ENCODE measurements at regions not wholly inside any gene's neighbourhood (a gene's known extent, or its start where the extent isn't known, plus 50 kb on each side); places are given as distances from the start of the nearest gene placed in this dataset.

DNA sequence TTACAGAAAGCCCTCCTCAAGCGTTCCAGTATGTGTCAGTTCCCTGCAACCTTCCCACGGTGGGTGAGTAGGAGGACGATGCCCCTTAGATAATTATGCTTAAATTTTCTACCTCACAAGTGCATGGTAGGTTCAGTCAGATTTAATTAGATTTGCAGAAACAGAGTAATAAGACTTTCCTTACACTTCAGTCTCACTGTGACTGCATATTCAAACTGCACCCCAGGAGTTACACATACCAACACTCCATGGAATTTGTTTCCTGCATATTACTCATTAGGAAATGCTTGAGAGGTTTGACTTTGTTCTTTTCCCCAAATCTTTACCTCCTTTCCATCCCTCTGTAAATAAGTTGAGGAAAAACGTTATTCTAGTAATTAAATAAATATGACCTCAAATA lies 108.8 kb downstream of the ARRDC4 start:
- TF ChIP-seq, protein P1, sequence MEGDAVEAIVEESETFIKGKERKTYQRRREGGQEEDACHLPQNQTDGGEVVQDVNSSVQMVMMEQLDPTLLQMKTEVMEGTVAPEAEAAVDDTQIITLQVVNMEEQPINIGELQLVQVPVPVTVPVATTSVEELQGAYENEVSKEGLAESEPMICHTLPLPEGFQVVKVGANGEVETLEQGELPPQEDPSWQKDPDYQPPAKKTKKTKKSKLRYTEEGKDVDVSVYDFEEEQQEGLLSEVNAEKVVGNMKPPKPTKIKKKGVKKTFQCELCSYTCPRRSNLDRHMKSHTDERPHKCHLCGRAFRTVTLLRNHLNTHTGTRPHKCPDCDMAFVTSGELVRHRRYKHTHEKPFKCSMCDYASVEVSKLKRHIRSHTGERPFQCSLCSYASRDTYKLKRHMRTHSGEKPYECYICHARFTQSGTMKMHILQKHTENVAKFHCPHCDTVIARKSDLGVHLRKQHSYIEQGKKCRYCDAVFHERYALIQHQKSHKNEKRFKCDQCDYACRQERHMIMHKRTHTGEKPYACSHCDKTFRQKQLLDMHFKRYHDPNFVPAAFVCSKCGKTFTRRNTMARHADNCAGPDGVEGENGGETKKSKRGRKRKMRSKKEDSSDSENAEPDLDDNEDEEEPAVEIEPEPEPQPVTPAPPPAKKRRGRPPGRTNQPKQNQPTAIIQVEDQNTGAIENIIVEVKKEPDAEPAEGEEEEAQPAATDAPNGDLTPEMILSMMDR (IDR thresholded peaks at IDR 0.05; ENCODE audit: control insufficient read depth, extremely low read depth, insufficient read depth) = no peak
- no peak for DNase-seq (ENCODE audit: low read depth)
- no peak overlapping the region for H3K4me3 ChIP-seq (ENCODE audit: low read depth, low read length)

DNA sequence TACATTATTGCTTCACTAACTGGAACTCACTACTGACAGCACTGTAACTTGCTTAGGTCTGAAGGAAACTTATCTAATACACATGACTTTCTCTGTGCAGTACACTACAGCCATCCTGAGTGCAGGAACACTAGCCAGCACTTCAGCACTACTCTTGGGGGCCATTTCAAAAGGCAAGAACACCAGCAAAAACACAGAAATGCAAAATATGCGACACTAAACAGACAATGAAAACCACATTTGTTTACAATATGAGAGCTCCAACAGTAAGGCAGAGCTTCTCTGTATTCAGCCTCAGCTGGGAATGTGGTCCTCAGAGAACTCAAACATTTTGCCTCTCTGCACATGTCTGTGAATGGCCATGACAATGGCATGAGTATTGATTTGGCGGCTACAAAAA lies 109.6 kb downstream of the ARRDC4 start:
- no peak for DNase-seq (ENCODE audit: low read depth)
- TF ChIP-seq, protein P1 (IDR thresholded peaks at IDR 0.05; ENCODE audit: control insufficient read depth, extremely low read depth, insufficient read depth) = no peak
- H3K4me3 ChIP-seq (ENCODE audit: low read depth, low read length) = no peak overlapping the region

DNA sequence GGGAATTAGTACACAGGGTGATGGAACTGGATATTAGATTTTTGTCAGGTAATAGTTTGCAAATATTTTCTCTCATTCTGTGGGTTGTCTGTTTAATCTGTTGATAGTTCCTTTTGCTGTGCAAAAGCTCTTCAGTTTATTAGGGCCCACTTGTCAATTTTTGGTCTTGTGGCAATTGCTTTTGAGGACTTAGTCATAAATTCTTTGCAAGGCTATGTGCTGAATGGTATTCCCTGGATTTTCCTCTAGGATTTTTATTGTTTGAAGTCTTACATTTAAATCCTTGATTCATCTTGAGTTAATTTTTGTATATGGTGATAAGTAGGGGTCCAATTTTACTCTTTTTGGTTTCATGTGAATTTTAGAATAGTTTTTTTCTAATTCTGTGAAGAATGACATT lies 111.3 kb downstream of the ARRDC4 start:
- TF ChIP-seq, protein P1 (IDR thresholded peaks at IDR 0.05; ENCODE audit: control insufficient read depth, extremely low read depth, insufficient read depth) = no peak
- DNase-seq (ENCODE audit: low read depth) = no peak
- no peak overlapping the region for H3K4me3 ChIP-seq (ENCODE audit: low read depth, low read length)

DNA sequence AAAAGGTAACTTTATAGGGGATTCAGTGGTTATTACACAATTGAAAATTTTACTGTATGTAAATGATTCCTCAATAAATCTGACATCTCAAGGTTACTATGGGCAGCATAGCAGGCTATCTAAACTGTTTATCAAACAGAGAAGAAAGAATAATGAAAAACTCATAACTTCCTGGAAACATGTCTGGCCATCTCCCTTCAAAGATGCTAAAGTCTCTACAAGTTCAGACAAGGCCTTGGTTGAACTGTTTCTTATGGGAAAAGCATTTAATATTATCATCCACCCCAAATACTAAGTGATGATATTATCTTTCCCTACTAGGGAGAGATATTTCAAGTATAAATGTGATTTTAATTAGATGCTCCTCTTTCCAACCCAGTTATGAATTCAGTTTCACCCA lies 114.9 kb downstream of the ARRDC4 start:
- no peak overlapping the region for H3K4me3 ChIP-seq (ENCODE audit: low read depth, low read length)
- DNase-seq (ENCODE audit: low read depth) = no peak
- TF ChIP-seq, protein P1 (IDR thresholded peaks at IDR 0.05; ENCODE audit: control insufficient read depth, extremely low read depth, insufficient read depth) = no peak

DNA sequence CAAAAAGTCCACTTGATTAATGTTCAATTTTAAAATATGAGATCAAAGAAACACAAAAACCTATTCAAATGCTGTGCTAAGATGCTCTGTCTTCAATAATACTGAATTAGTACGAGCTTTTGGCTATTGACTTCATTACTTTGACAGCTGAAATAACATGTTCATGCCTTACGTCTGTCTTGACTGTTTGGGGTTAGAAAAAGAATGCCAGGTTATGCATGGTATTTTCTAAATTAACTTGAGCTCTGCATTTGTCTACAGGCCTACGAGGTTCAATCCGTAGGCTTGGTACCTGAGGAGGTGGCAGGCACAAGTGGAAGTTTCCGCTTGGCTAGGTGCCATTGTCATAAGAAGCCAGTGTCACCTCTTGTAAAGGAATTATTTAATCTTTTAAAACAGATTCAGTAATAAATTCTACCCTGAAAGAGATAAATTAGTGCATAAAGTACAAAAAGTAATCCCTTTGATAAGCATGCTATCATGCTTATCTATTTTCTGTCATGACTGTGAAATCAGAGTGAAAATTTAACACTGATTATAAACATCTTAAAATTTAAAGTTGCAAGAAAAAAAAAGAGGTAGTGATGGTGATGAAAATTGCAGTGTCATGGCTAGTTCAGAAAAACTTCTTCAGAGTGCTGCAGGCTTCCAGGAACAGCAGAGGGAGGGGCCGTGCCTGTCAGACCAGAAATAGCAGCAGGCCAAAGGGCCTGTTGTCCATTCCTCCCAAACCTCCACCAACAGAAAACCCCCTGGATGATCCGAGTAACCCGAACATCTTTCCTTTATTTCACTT lies 115.7 kb downstream of the ARRDC4 start:
- H3K4me3 ChIP-seq (ENCODE audit: low read depth, low read length) = no peak overlapping the region
- TF ChIP-seq, protein P1 (IDR thresholded peaks at IDR 0.05; ENCODE audit: control insufficient read depth, extremely low read depth, insufficient read depth) = no peak
- DNase-seq (ENCODE audit: low read depth) = no peak

DNA sequence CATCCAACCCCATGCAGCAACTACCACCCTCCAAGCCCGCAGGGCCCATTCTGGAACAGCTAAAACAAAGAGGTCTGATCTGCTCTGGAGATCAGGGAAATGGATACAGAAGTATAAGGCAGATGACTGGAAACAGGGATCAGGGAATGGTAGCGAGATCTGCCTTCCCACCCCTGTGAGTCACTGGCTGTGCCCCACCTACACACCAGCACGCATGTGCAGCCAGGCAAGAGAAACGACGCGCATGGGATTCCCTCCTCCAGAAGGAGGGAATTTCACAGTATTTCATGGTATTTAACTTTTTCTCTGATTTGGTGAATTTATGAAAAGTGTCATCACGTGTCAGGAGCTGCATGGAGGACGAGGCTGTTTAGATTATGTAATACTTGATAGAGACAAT lies 116.7 kb downstream of the ARRDC4 start:
- DNase-seq (ENCODE audit: low read depth) = no peak
- TF ChIP-seq, protein P1 (IDR thresholded peaks at IDR 0.05; ENCODE audit: control insufficient read depth, extremely low read depth, insufficient read depth) = no peak
- H3K4me3 ChIP-seq (ENCODE audit: low read depth, low read length) = no peak overlapping the region

DNA sequence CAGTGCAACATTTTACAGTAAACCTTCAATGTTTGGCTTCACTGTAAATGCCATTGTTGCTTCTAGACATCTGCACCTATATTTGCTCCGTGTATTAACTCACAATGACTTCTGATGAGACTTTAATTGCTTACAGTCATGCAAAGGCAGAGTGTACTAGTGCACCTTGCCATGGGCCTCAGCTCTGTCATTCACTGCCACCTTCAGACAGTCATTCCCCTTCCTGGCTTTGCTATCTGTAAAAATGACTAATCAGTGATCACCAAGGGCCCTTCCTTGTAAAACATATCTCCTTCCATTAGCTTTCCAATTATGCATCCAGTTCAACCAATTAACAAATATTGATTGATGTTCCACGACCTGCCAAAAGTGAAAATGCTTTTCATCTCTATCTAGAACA lies 120.3 kb downstream of the ARRDC4 start:
- TF ChIP-seq, protein P1 (IDR thresholded peaks at IDR 0.05; ENCODE audit: control insufficient read depth, extremely low read depth, insufficient read depth) = no peak
- H3K4me3 ChIP-seq (ENCODE audit: low read depth, low read length) = no peak overlapping the region
- DNase-seq (ENCODE audit: low read depth) = no peak

Measured in LNCaP clone FGC (cell line).